Right lobe of liver (tissue), 6 donors: ENCODE measurements at regions not wholly inside any gene's neighbourhood (a gene's known extent, or its start where the extent isn't known, plus 50 kb on each side); places are given as distances from the start of the nearest gene placed in this dataset.

Source experiments
- ATAC-seq, 4 donors: fragments of 200-7000 bp; cut with Tn5 transposase; one replicate each; pipeline ENCODE4 v1.9.1; 2020; ENCODE audit warnings: mild to moderate bottlenecking in 4 of 4, moderate library complexity in 4 of 4
- DNase-seq, 3 donors: peaks; one replicate each; pipeline ENCODE4 v3.0.0-alpha.2; 2020
- H3K27ac ChIP-seq, 3 donors: fragments of 200-600 bp; one replicate each; pipeline ENCODE4 v1.8.0; 2022
- H3K27me3 ChIP-seq, 2 donors: fragments of 200-600 bp; one replicate each; pipeline ENCODE4 v1.8.0; 2022
- H3K36me3 ChIP-seq, 4 donors: fragments of 200-600 bp; sonication (generic) in 1 of 4; one replicate each; pipeline versions ENCODE4 v1.5.1 to v1.8.0; 2017 to 2022; ENCODE audit warnings: control low read depth in 1 of 4
- H3K4me1 ChIP-seq, 4 donors: fragments of 200-600 bp; sonication (generic) in 1 of 4; one replicate each; pipeline versions ENCODE4 v1.5.1 to v1.8.0; 2017 to 2022; ENCODE audit warnings: control low read depth in 1 of 4
- H3K4me3 ChIP-seq, 3 donors: fragments of 200-600 bp; one replicate each; pipeline ENCODE4 v1.8.0; 2022
- H3K9me3 ChIP-seq, 4 donors: fragments of 200-600 bp; sonication (generic) in 1 of 4; one replicate each; pipeline versions ENCODE4 v1.5.1 to v1.8.0; 2017 to 2022; ENCODE audit warnings: control low read depth in 1 of 4
- POLR2A ChIP-seq: fragments of 450-650 bp; IDR thresholded peaks from one replicate; pipeline ENCODE4 v1.6.1; 2017; ENCODE audit warnings: antibody characterized with exemption, mild to moderate bottlenecking
- WGBS: methylation state at CpG from one replicate; pipeline ENCODE4 v1.1.6; 2018; ENCODE audit warnings: low coverage, low lambda C conversion rate; ENCODE audit not compliant: insufficient coverage; ENCODE audit errors: missing lambda C conversion rate; 5-methylcytosine and 5-hydroxymethylcytosine counted together
- intact Hi-C, 2 donors: fragments of 100-400 bp; cut with DNase I; formaldehyde crosslinking; loops; one replicate each; pipeline versions ENCODE4 v1.11.2 to v1.14.1; 2022
- TF ChIP-seq, protein P1 (sequence below), 4 donors: fragments of 200-600 bp in 3 of 4; fragments of 450-650 bp in 1 of 4; IDR thresholded peaks; one replicate each; pipeline versions ENCODE4 v1.5.1 to v1.8.0; 2016 to 2022; ENCODE audit warnings: antibody characterized with exemption in 4 of 4, mild to moderate bottlenecking in 2 of 4
- donor health status: DM: no; HTN: yes; CAD: no.
- donor health status: DM: no; HTN: no; CAD: no.
- donor health status: DM: no; HTN: no; CAD: no.
- donor health status: DM: no; HTN: yes; CAD: no.
- donor health status: DM: no; HTN: yes; CAD: no.

DNA sequence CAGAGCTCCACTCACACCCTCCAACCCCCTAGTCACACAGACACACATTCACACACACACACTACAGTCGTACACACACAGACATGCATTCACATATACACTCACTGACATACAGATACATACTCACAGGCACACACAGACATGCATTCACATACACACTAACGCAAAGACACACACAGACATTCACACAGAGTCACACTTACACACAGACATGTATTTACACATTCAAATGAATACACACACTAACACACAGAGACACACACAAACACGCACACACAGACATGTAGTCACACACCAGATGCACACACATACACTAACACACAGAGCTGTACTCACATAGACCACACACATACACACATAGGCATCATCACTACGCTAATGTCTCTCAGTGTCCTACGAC is 58.0 kb upstream of the MYL10 start:
- ATAC-seq (no peak), DNase-seq (no peak)
- Histone ChIP-seq H3K9me3 (no peaks in the 10 kb centered on the region), H3K4me3 (no peak overlapping the region), H3K27ac (no peak overlapping the region), H3K4me1 (peaks cover 0 to 6% (median 1%) of the 10 kb centered on the region in 4 donors), H3K36me3 (no peaks in the 10 kb centered on the region), H3K27me3 (no peaks in the 10 kb centered on the region)
- 23% methylated on average over 4 of the region's 5 CpGs for WGBS
- intact Hi-C loops = no loop called here
- TF ChIP-seq POLR2A = no peak
- TF ChIP-seq, protein P1, sequence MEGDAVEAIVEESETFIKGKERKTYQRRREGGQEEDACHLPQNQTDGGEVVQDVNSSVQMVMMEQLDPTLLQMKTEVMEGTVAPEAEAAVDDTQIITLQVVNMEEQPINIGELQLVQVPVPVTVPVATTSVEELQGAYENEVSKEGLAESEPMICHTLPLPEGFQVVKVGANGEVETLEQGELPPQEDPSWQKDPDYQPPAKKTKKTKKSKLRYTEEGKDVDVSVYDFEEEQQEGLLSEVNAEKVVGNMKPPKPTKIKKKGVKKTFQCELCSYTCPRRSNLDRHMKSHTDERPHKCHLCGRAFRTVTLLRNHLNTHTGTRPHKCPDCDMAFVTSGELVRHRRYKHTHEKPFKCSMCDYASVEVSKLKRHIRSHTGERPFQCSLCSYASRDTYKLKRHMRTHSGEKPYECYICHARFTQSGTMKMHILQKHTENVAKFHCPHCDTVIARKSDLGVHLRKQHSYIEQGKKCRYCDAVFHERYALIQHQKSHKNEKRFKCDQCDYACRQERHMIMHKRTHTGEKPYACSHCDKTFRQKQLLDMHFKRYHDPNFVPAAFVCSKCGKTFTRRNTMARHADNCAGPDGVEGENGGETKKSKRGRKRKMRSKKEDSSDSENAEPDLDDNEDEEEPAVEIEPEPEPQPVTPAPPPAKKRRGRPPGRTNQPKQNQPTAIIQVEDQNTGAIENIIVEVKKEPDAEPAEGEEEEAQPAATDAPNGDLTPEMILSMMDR (IDR thresholded peaks at IDR 0.05) = no peak

DNA sequence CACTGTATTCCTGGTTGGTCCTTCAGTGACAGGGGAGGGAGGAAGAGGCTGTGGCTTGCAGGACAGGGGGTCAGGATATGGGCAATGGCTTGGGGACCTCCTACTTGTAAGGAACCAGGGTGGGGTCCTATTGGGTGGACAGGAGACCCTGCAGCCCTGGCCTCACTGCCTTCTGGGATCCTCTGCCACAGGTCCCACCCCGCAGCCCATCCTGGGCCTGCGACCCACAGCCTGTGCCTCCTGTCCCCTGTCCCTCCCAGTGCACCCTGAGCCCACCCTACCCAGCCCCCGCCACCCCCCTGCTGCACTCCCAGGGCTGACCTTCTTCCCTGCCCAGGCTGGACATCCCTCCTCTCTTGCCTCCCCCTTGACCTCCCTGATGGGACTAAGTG is 58.7 kb upstream of the MYL10 start:
- no peak overlapping the region for H3K27ac ChIP-seq
- no CpG with 5 or more reads among the region's 3 CpGs for WGBS
- H3K4me1 ChIP-seq = peaks cover 0 to 10% (median 1%) of the 10 kb centered on the region in 4 donors
- DNase-seq (no peak), ATAC-seq (no peak)
- H3K9me3 ChIP-seq = no peaks in the 10 kb centered on the region
- intact Hi-C loops = no loop called here
- no peak for TF ChIP-seq POLR2A
- TF ChIP-seq, protein P1 (IDR thresholded peaks at IDR 0.05) = no peak
- H3K36me3 ChIP-seq = no peaks in the 10 kb centered on the region
- no peaks in the 10 kb centered on the region for H3K27me3 ChIP-seq
- no peak overlapping the region for H3K4me3 ChIP-seq

DNA sequence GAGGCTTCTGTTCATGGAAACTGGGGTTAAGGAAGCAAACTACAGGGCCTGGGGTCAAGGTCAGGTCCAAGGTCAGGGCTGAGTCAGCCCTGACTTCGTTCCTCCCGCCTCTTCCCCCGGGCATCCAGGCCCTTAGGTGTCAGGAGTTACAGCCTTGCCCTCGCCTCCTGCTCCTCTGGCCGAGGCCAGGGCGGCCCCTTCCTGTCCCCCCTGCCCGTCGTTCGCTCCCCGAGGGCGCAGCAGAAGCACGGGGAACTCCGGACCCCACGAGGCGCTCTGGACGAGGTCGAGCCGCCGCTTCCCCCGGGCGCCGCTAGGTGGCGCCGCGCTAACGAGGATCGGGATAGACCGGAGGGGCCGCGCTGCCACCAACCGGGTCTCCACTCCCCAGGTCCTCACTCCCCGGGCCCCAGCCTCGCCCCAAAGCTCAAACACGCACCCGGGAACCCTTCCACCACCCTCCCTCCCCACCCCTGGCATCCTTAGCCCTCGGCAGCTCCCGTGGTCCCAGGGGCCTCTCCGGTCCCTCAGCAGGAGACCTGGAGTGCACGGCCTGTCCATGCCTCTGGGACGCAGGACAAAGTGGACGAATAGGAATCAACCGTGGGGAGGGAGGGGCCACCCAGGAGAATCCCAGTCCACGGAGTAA is 59.2 kb upstream of the MYL10 start:
- under 1% methylated on average over 26 of the region's 43 CpGs for WGBS
- intact Hi-C loops = no loop called here
- peaks cover 0 to 10% (median 1%) of the 10 kb centered on the region in 4 donors for H3K4me1 ChIP-seq
- peak overlapping the region; percentile 10 to 28 (median 23) for H3K4me3 ChIP-seq
- peak; percentile 87 to 91 (median 89) for ATAC-seq
- no peaks in the 10 kb centered on the region for H3K27me3 ChIP-seq
- H3K9me3 ChIP-seq = no peaks in the 10 kb centered on the region
- no peaks in the 10 kb centered on the region for H3K36me3 ChIP-seq
- no peak overlapping the region for H3K27ac ChIP-seq
- TF ChIP-seq, protein P1 (IDR thresholded peaks at IDR 0.05) = peak; percentile 93 to 99 (median 96)
- TF ChIP-seq POLR2A = no peak
- peak; percentile 82 to 85 (median 85) for DNase-seq

DNA sequence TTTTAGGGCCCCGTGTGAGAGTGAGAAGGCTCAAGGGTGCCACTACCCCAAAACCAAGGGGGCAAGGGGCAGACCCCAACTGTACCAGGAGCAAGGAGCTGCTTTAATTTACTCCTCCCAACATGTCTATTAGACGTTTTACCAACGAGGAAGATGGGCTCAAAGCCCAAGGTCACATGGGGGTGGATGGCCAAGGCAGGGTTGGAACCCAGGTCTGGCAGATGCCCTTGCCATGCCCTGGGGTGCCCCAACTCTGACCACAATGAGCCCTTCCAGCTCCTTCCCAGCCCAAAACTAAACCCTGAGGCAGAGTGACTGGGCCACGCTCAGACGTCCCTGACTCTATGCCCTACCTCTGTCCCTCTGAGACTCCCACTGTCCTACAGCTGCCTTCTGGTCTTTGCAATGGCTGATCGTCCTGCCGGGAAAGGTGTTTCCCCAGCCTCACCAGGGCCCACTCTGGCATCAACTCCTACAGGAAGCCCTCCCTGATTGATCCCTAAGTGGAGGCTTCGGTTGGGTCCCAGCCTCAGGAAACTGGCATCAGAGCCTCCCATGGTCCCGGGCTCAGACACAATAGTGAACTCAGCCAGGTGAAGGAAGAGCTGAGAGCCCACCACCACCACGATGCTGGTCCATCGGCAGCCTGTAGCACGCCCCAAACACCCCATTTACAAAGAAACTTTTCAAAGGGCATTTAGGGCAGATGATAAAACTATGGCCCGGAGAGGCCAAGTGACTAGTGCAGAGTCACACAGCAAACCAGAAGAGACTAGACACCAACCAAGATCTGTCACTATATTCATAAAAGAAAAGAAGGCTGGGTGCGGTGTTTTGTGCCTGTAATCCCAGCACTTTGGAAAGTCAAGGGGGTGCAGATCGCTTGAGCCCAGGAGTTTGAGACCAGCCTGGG is 60.2 kb upstream of the MYL10 start:
- 68% methylated on average over 11 of the region's 15 CpGs for WGBS
- ATAC-seq (no peak), DNase-seq (no peak)
- Histone ChIP-seq H3K27me3 (no peaks in the 10 kb centered on the region), H3K27ac (no peak overlapping the region), H3K9me3 (no peaks in the 10 kb centered on the region), H3K4me1 (peaks cover 0 to 10% (median 1%) of the 10 kb centered on the region in 4 donors), H3K4me3 (no peak overlapping the region), H3K36me3 (no peaks in the 10 kb centered on the region)
- intact Hi-C loops = no loop called here
- TF ChIP-seq, protein P1 (IDR thresholded peaks at IDR 0.05) = no peak
- no peak for TF ChIP-seq POLR2A
